Fibroblast of lung (primary cell): ENCODE measurements at regions not wholly inside any gene's neighbourhood (a gene's known extent, or its start where the extent isn't known, plus 50 kb on each side); places are given as distances from the start of the nearest gene placed in this dataset.

ENCODE experiments used
- DNase-seq, 2 donors: peaks; one replicate each; pipeline versions ENCODE4 v3.0.0 to v3.0.0-alpha.2; 2010; ENCODE audit warnings: low read depth in 2 of 2
- H2AFZ ChIP-seq: 2 replicates; pipeline ENCODE4 v1.5.1; 2012; ENCODE audit warnings: low read length, control low read depth, inconsistent platforms
- H3K27ac ChIP-seq: 2 replicates; pipeline ENCODE4 v1.5.1; 2011; ENCODE audit warnings: low read length, control low read depth; ENCODE audit not compliant: insufficient read depth
- H3K27me3 ChIP-seq: 2 replicates; pipeline ENCODE4 v1.5.1; 2011; ENCODE audit warnings: mild to moderate bottlenecking, low read length; ENCODE audit not compliant: control insufficient read depth, insufficient read depth
- H3K36me3 ChIP-seq: 2 replicates; pipeline ENCODE4 v1.5.1; 2011; ENCODE audit warnings: low read length; ENCODE audit not compliant: control insufficient read depth, insufficient read depth
- H3K4me1 ChIP-seq: 2 replicates; pipeline ENCODE4 v1.5.1; 2011; ENCODE audit warnings: low read length; ENCODE audit not compliant: control insufficient read depth, insufficient read depth; ENCODE audit errors: extremely low read depth
- H3K4me2 ChIP-seq: 2 replicates; pipeline ENCODE4 v1.5.1; 2011; ENCODE audit warnings: low read length, control low read depth; ENCODE audit not compliant: insufficient read depth; ENCODE audit errors: extremely low read depth
- H3K4me3 ChIP-seq, 4 experiments: fragments of 200-600 bp in 1 of 4; sonication (generic) in 1 of 4; replicated peaks in 1 of 4; 2 replicates each; pipeline ENCODE4 v1.5.1; 2011 to 2016; ENCODE audit warnings: low read length in 4 of 4, low read depth in 3 of 4, mild to moderate bottlenecking in 3 of 4, control low read depth in 2 of 4, inconsistent platforms in 1 of 4, mixed read lengths in 1 of 4; ENCODE audit not compliant: insufficient read depth in 1 of 4; ENCODE audit errors: control extremely low read depth in 1 of 4
- H3K79me2 ChIP-seq: 2 replicates; pipeline ENCODE4 v1.5.1; 2012; ENCODE audit warnings: mild to moderate bottlenecking, low read length, inconsistent platforms; ENCODE audit not compliant: control insufficient read depth, insufficient read depth
- H3K9ac ChIP-seq: 2 replicates; pipeline ENCODE4 v1.5.1; 2011; ENCODE audit warnings: mild to moderate bottlenecking, low read length, control low read depth; ENCODE audit not compliant: insufficient read depth
- H3K9me3 ChIP-seq: 2 replicates; pipeline ENCODE4 v1.5.1; 2012; ENCODE audit warnings: low read depth, low read length; ENCODE audit not compliant: control insufficient read depth, insufficient read depth
- H4K20me1 ChIP-seq: 2 replicates; pipeline ENCODE4 v1.5.1; 2011; ENCODE audit warnings: low read length; ENCODE audit not compliant: control insufficient read depth, insufficient read depth; ENCODE audit errors: extremely low read depth
- CTCF ChIP-seq, 2 donors: IDR thresholded peaks in 1 of 2; conservative IDR thresholded peaks in 1 of 2; 1 replicate in 1 of 2; 2 replicates in 1 of 2; pipeline ENCODE4 v1.5.1; 2011 to 2012; ENCODE audit warnings: low read length in 2 of 2, control low read depth in 1 of 2, inconsistent platforms in 1 of 2, low read depth in 1 of 2, mild to moderate bottlenecking in 1 of 2
- EZH2 ChIP-seq: IDR thresholded peaks from 2 replicates; pipeline ENCODE4 v1.5.1; 2012; ENCODE audit warnings: low read length, control low read depth, mild to moderate bottlenecking; ENCODE audit errors: missing control alignments

GRCh38 chr1:95723346-95723745 is 489.3 kb downstream of the RWDD3 start:
- TF ChIP-seq CTCF (conservative IDR thresholded peaks at IDR 0.05 in 1 of 2, IDR thresholded peaks at IDR 0.05 in 1 of 2; ENCODE audit: low read depth in 1 of 2, low read length in 2 of 2) (no peak), EZH2 (no peak)
- Histone ChIP-seq H2AFZ (no peak overlapping the region), H3K4me2 (no peak overlapping the region), H3K36me3 (no peaks in the 10 kb centered on the region), H3K9ac (no peak overlapping the region), H3K9me3 (no peaks in the 10 kb centered on the region), H3K27me3 (no peaks in the 10 kb centered on the region), H3K27ac (no peak overlapping the region), H4K20me1 (no peaks in the 10 kb centered on the region), H3K4me3 (no peak overlapping the region), H3K4me1 (no peaks in the 10 kb centered on the region), H3K79me2 (no peaks in the 10 kb centered on the region)
- DNase-seq: no peak

GRCh38 chr1:95728841-95729240 is 494.8 kb downstream of the RWDD3 start:
- H2AFZ ChIP-seq: no peak overlapping the region
- no peak overlapping the region for H3K4me2 ChIP-seq
- H3K79me2 ChIP-seq: no peaks in the 10 kb centered on the region
- no peaks in the 10 kb centered on the region for H4K20me1 ChIP-seq
- no peaks in the 10 kb centered on the region for H3K27me3 ChIP-seq
- H3K9me3 ChIP-seq: no peaks in the 10 kb centered on the region
- no peaks in the 10 kb centered on the region for H3K4me1 ChIP-seq
- DNase-seq: no peak
- H3K27ac ChIP-seq: no peak overlapping the region
- H3K36me3 ChIP-seq: no peaks in the 10 kb centered on the region
- H3K4me3 ChIP-seq: no peak overlapping the region
- H3K9ac ChIP-seq: no peak overlapping the region
- TF ChIP-seq EZH2: no peak
- TF ChIP-seq CTCF (conservative IDR thresholded peaks at IDR 0.05 in 1 of 2, IDR thresholded peaks at IDR 0.05 in 1 of 2; ENCODE audit: low read depth in 1 of 2, low read length in 2 of 2): no peak

- H3K27me3 ChIP-seq: no peaks in the 10 kb centered on the region
- H3K4me2 ChIP-seq: no peak overlapping the region
- TF ChIP-seq EZH2: no peak
- no peak for TF ChIP-seq CTCF (conservative IDR thresholded peaks at IDR 0.05 in 1 of 2, IDR thresholded peaks at IDR 0.05 in 1 of 2; ENCODE audit: low read depth in 1 of 2, low read length in 2 of 2)
- H3K27ac ChIP-seq: no peak overlapping the region
- H4K20me1 ChIP-seq: no peaks in the 10 kb centered on the region
- no peaks in the 10 kb centered on the region for H3K9me3 ChIP-seq
- no peak for DNase-seq
- no peak overlapping the region for H2AFZ ChIP-seq
- H3K4me1 ChIP-seq: no peaks in the 10 kb centered on the region
- no peaks in the 10 kb centered on the region for H3K36me3 ChIP-seq
- H3K4me3 ChIP-seq: no peak overlapping the region
- no peaks in the 10 kb centered on the region for H3K79me2 ChIP-seq
- no peak overlapping the region for H3K9ac ChIP-seq
These were observed 497.0 kb downstream of the RWDD3 start for GRCh38 chr1:95730986-95731385.
